Panc1 (cell line): ENCODE measurements at regions not wholly inside any gene's neighbourhood (a gene's known extent, or its start where the extent isn't known, plus 50 kb on each side); places are given as distances from the start of the nearest gene placed in this dataset.

Source experiments
- SIN3A ChIP-seq: IDR thresholded peaks from 2 replicates; pipeline ENCODE4 v1.6.1; 2012; ENCODE audit warnings: low read depth, mild to moderate bottlenecking, low read length, moderate library complexity, borderline replicate concordance; ENCODE audit not compliant: insufficient read depth
- TF ChIP-seq, protein P1 (sequence below): fragments of 450-650 bp; IDR thresholded peaks from 2 replicates; pipeline ENCODE4 v1.5.1; 2017; ENCODE audit warnings: mild to moderate bottlenecking

DNA sequence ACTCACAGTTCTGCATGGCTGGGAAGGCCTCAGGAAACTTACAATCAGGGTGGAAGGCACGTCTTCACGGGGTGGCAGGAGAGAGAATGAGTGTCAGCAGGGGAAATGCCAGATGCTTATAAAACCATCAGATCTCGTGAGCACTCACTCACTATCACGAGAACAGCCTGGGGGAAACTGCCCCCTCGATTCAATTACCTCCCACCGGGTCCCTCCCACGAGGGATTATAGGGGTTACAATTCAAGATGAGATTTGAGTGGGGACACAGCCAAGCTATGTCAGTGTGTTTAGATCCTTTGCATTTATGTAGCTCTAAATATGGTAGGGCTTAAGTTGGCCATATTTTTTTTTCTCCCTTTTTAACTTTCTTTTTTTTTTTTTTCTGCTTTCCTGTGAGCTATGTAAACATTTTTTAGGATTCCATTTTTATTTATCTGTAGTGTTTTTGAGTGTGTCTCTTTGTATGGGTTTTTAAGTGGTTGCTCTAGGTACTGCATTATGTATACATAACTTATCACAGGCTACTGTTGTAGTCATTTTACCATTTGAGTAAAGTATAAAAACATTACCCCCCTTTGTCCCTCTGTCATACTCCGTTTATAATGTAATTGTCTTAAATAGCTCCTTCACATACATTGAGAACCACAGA, 79.0 kb downstream of the ADRA2C start:
- TF ChIP-seq, protein P1, sequence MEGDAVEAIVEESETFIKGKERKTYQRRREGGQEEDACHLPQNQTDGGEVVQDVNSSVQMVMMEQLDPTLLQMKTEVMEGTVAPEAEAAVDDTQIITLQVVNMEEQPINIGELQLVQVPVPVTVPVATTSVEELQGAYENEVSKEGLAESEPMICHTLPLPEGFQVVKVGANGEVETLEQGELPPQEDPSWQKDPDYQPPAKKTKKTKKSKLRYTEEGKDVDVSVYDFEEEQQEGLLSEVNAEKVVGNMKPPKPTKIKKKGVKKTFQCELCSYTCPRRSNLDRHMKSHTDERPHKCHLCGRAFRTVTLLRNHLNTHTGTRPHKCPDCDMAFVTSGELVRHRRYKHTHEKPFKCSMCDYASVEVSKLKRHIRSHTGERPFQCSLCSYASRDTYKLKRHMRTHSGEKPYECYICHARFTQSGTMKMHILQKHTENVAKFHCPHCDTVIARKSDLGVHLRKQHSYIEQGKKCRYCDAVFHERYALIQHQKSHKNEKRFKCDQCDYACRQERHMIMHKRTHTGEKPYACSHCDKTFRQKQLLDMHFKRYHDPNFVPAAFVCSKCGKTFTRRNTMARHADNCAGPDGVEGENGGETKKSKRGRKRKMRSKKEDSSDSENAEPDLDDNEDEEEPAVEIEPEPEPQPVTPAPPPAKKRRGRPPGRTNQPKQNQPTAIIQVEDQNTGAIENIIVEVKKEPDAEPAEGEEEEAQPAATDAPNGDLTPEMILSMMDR = no peak
- no peak for TF ChIP-seq SIN3A
